GM18499 (cell line): ENCODE measurements at regions not wholly inside any gene's neighbourhood (a gene's known extent, or its start where the extent isn't known, plus 50 kb on each side); places are given as distances from the start of the nearest gene placed in this dataset.

Experiments
- ATAC-seq: cut with Tn5 transposase; IDR thresholded peaks from one replicate; pipeline ENCODE4 v1.9.1; 2021; ENCODE audit warnings: moderate number of reproducible peaks; ENCODE audit not compliant: insufficient read depth, unreplicated experiment

- no peak for ATAC-seq
These were observed 75.3 kb upstream of the DNAH5 start for GRCh38 chr5:14019768-14020290.

- no peak for ATAC-seq
These were observed 73.4 kb upstream of the DNAH5 start for GRCh38 chr5:14017904-14018303.

GRCh38 chr5:14016549-14016948, 72.1 kb upstream of the DNAH5 start:
- ATAC-seq: no peak

GRCh38 chr5:14011089-14012020, 66.9 kb upstream of the DNAH5 start:
- ATAC-seq: peak; percentile 83

- ATAC-seq: no peak
These were observed 65.1 kb upstream of the DNAH5 start for GRCh38 chr5:14009575-14009974.

- no peak for ATAC-seq
These were observed 64.4 kb upstream of the DNAH5 start for GRCh38 chr5:14008819-14009311.

GRCh38 chr5:14006823-14007520, 62.5 kb upstream of the DNAH5 start:
- ATAC-seq: no peak

- ATAC-seq: no peak
These were observed 60.3 kb upstream of the DNAH5 start for GRCh38 chr5:14004598-14005394.

GRCh38 chr5:14003936-14004335, 59.4 kb upstream of the DNAH5 start:
- no peak for ATAC-seq

GRCh38 chr5:14003513-14003912, 59.0 kb upstream of the DNAH5 start:
- ATAC-seq: no peak

- ATAC-seq: no peak
These were observed 53.8 kb upstream of the DNAH5 start for GRCh38 chr5:13998254-13998653.

- no peak for ATAC-seq
These were observed 53.0 kb upstream of the DNAH5 start for GRCh38 chr5:13997514-13997913.

- no peak for ATAC-seq
These were observed 50.2 kb upstream of the DNAH5 start for GRCh38 chr5:13994621-13995253.
